Tibial nerve (tissue), 4 donors: ENCODE measurements at regions not wholly inside any gene's neighbourhood (a gene's known extent, or its start where the extent isn't known, plus 50 kb on each side); places are given as distances from the start of the nearest gene placed in this dataset.

ENCODE experiments used
- DNase-seq, 2 donors: peaks; one replicate each; pipeline ENCODE4 v3.0.0-alpha.2; 2019; ENCODE audit warnings: low spot score in 2 of 2
- H3K27ac ChIP-seq, 4 donors: fragments of 200-600 bp; sonication (generic) in 3 of 4; one replicate each; pipeline ENCODE4 v1.5.1; 2017 to 2019; ENCODE audit warnings: mild to moderate bottlenecking in 1 of 4
- H3K27me3 ChIP-seq, 2 donors: fragments of 200-600 bp; sonication (generic) in 1 of 2; one replicate each; pipeline versions ENCODE4 v1.5.1 to v1.6.0; 2017 to 2019
- H3K36me3 ChIP-seq, 3 donors: fragments of 200-600 bp; sonication (generic); one replicate each; pipeline ENCODE4 v1.5.1; 2018 to 2019
- H3K4me1 ChIP-seq, 4 donors: fragments of 200-600 bp; sonication (generic) in 3 of 4; one replicate each; pipeline ENCODE4 v1.5.1; 2017 to 2019
- H3K4me3 ChIP-seq, 4 donors: fragments of 200-600 bp; sonication (generic) in 3 of 4; one replicate each; pipeline ENCODE4 v1.5.1; 2017 to 2019; ENCODE audit warnings: mild to moderate bottlenecking in 1 of 4, moderate library complexity in 1 of 4
- H3K9me3 ChIP-seq, 4 donors: fragments of 200-600 bp; sonication (generic) in 3 of 4; one replicate each; pipeline ENCODE4 v1.5.1; 2017 to 2019
- CTCF ChIP-seq, 5 experiments: fragments of 200-600 bp in 3 of 5; fragments of 450-650 bp in 2 of 5; sonication (generic) in 3 of 5; IDR thresholded peaks; one replicate each; pipeline ENCODE4 v1.5.1; 2016 to 2019; ENCODE audit warnings: antibody characterized with exemption in 5 of 5, mild to moderate bottlenecking in 3 of 5, moderate library complexity in 2 of 5
- EP300 ChIP-seq, 2 donors: sonication (generic); formaldehyde crosslinking; IDR thresholded peaks; one replicate each; pipeline ENCODE4 v1.6.1; 2017; ENCODE audit warnings: antibody characterized with exemption in 2 of 2, mild to moderate bottlenecking in 1 of 2
- POLR2A ChIP-seq, 2 donors: fragments of 450-650 bp; IDR thresholded peaks; one replicate each; pipeline ENCODE4 v1.6.1; 2017; ENCODE audit warnings: antibody characterized with exemption in 2 of 2, mild to moderate bottlenecking in 2 of 2, moderate library complexity in 2 of 2
- WGBS, 2 donors: methylation state at CpG; one replicate each; pipeline ENCODE4 v1.1.5; 2018; 5-methylcytosine and 5-hydroxymethylcytosine counted together

DNA sequence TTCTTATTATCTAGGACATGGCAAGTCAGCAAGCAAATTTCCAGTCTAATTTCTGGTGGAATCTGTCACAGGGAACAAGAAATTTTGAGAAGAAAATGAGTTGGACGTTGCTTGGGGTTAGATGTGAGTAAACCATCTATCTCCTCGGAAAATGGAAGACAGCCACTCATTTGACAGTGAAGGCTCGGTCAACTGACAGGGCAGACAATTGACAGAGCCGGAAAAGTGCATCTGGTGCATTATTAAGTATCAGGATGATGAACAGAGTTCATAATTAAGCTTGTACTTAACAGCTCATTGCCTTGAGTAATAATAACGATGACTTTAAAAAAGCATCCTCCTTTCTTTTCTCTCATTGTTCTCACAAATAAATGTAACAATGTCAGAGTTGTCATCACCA is 168.4 kb downstream of the MAD2L1 start:
- no peaks in the 10 kb centered on the region for H3K36me3 ChIP-seq
- 74% methylated on average over 5 of the region's 5 CpGs for WGBS, 2 donors

DNA sequence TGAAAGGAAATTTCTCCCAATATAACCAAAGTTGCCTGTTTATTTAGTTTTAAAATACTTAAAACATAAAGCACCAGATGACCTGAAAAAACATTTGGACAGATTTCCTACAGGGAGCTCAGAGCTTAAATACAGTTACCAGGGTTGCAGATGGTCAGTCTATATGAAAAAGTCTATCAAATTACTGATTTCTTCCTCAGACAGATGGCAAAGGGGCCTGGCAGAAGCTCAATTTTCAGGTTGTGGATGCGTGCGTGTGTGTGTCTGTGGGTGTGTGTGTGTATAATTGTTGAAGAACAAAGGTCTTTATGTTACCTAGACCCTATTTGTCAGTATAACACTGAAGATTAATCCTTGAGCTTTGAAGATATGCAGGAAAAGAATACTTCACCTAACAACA is 169.4 kb downstream of the MAD2L1 start:
- no peaks in the 10 kb centered on the region for H3K9me3 ChIP-seq
- no peak for TF ChIP-seq CTCF (IDR thresholded peaks at IDR 0.05)
- no peak for TF ChIP-seq EP300 (IDR thresholded peaks at IDR 0.05)
- no peak for TF ChIP-seq POLR2A (IDR thresholded peaks at IDR 0.05)
- H3K4me3 ChIP-seq, result no peak overlapping the region
- DNase-seq, result no peak
- H3K36me3 ChIP-seq, result no peaks in the 10 kb centered on the region
- H3K27me3 ChIP-seq, result no peaks in the 10 kb centered on the region
- no peak overlapping the region for H3K27ac ChIP-seq
- WGBS, 2 donors, result 70 to 71% methylated on average over 2 of the region's 2 CpGs
- no peaks in the 10 kb centered on the region for H3K4me1 ChIP-seq

More for the DNA sequence above, 168.4 kb downstream of the MAD2L1 start:
- H3K9me3 ChIP-seq, result no peaks in the 10 kb centered on the region
- no peaks in the 10 kb centered on the region for H3K4me1 ChIP-seq
- no peaks in the 10 kb centered on the region for H3K27me3 ChIP-seq
- H3K4me3 ChIP-seq, result no peak overlapping the region
- DNase-seq, result no peak
- H3K27ac ChIP-seq, result no peak overlapping the region
- no peak for TF ChIP-seq EP300 (IDR thresholded peaks at IDR 0.05)
- no peak for TF ChIP-seq POLR2A (IDR thresholded peaks at IDR 0.05)

DNA sequence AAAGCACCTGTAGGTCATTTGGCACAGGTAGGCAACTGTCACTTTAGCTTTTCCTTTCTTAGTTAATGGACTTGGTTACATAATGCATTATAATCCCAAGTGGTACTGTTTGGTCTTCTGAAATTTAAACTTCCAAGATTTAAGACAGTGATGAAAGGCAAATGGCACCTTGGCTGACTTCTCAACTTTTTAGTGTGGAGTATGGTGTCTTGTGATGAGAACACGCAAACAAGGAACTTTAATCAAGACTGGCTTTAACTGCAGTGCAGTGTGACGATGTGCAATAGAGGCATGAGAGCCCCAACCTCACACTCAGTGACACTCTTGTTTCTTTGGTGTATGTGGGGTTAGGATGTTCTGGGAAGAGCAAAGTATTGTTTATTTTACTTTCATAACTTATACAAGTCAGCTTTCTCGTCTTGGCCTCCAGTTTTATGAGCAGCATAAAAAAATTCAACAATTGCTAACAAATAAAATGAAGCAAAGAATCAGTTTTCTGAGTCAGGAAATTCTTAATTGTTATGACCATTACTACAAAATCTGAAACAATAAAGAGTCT is 171.9 kb downstream of the MAD2L1 start:
- no peak overlapping the region for H3K27ac ChIP-seq
- no peak overlapping the region for H3K4me3 ChIP-seq
- H3K36me3 ChIP-seq, result no peaks in the 10 kb centered on the region
- 67 to 68% methylated on average over 3 of the region's 3 CpGs for WGBS, 2 donors
- H3K9me3 ChIP-seq, result no peaks in the 10 kb centered on the region
- no peaks in the 10 kb centered on the region for H3K4me1 ChIP-seq
- H3K27me3 ChIP-seq, result no peaks in the 10 kb centered on the region
- no peak for DNase-seq
- no peak for TF ChIP-seq CTCF (IDR thresholded peaks at IDR 0.05)
- no peak for TF ChIP-seq POLR2A (IDR thresholded peaks at IDR 0.05)
- TF ChIP-seq EP300 (IDR thresholded peaks at IDR 0.05), result no peak

DNA sequence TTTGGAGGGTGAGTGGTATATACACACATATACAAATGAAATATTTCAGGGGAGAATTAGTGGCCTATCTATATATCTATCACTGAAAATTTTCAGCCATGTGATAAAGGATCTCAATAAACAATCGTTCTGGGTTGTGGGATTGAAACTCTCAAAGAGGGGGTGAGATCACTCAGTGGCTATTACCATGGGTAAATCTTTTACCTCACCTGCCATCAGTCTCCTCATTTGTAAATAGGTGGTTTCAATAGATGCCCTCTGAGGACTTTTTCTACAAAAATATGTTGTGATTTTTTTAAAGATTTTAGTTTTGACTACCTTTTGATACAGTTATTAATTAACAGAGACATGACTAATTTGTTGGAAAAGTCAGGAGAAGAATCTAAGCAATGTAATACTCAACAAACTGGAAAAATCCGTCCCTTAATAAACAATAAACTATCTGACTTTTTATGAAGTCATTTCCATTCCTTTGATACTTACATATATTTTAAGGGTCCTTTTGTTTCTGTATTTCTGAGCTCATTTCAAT is 192.8 kb downstream of the MAD2L1 start:
- Histone ChIP-seq H3K36me3 (no peaks in the 10 kb centered on the region), H3K4me3 (no peak overlapping the region), H3K9me3 (no peaks in the 10 kb centered on the region), H3K27me3 (no peaks in the 10 kb centered on the region), H3K4me1 (no peaks in the 10 kb centered on the region), H3K27ac (no peak overlapping the region)
- TF ChIP-seq EP300 (IDR thresholded peaks at IDR 0.05) (no peak), POLR2A (IDR thresholded peaks at IDR 0.05) (no peak), CTCF (IDR thresholded peaks at IDR 0.05) (no peak)
- WGBS, 2 donors, result 72 to 76% methylated on average over 2 of the region's 2 CpGs
- DNase-seq, result no peak

- Histone ChIP-seq H3K27me3 (no peaks in the 10 kb centered on the region), H3K4me1 (no peaks in the 10 kb centered on the region), H3K27ac (no peak overlapping the region), H3K9me3 (no peaks in the 10 kb centered on the region), H3K4me3 (no peak overlapping the region), H3K36me3 (no peaks in the 10 kb centered on the region)
- DNase-seq, result no peak
- no peak for TF ChIP-seq CTCF (IDR thresholded peaks at IDR 0.05)
- no peak for TF ChIP-seq POLR2A (IDR thresholded peaks at IDR 0.05)
- TF ChIP-seq EP300 (IDR thresholded peaks at IDR 0.05), result no peak
These were observed 193.5 kb downstream of the MAD2L1 start for GRCh38 chr4:119873132-119873531.
